HepG2 (cell line): ENCODE measurements at regions not wholly inside any gene's neighbourhood (a gene's known extent, or its start where the extent isn't known, plus 50 kb on each side); places are given as distances from the start of the nearest gene placed in this dataset.

ENCODE experiments used
- FOSL2 ChIP-seq: sonication (generic); formaldehyde crosslinking; IDR thresholded peaks from 2 replicates; pipeline ENCODE4 v1.4.0; 2020; ENCODE audit warnings: missing genetic modification reagents
- GMEB2 ChIP-seq: IDR thresholded peaks from 2 replicates; pipeline ENCODE4 v1.6.1; 2016; ENCODE audit warnings: missing biosample characterization, missing genetic modification reagents, low read depth
- KLF11 ChIP-seq: IDR thresholded peaks from 2 replicates; pipeline ENCODE4 v1.6.1; 2016; ENCODE audit warnings: missing compliant biosample characterization
- MBNL3 ChIP-seq: fragments of 250-450 bp; sonication (Bioruptor Pico); conservative IDR thresholded peaks from 2 replicates; pipeline ENCODE4 v1.8.0; 2022; ENCODE audit warnings: mild to moderate bottlenecking, inconsistent platforms
- MIXL1 ChIP-seq: IDR thresholded peaks from 2 replicates; pipeline ENCODE4 v1.6.1; 2016
- MXD3 ChIP-seq: IDR thresholded peaks from 2 replicates; pipeline ENCODE4 v1.6.1; 2016; ENCODE audit warnings: mild to moderate bottlenecking, missing biosample characterization, missing genetic modification reagents
- NFATC3 ChIP-seq: sonication (generic); formaldehyde crosslinking; IDR thresholded peaks from 2 replicates; pipeline ENCODE4 v1.5.1; 2020; ENCODE audit warnings: mild to moderate bottlenecking, missing genetic modification reagents
- PATZ1 ChIP-seq: sonication (generic); formaldehyde crosslinking; IDR thresholded peaks from 2 replicates; pipeline ENCODE4 v1.4.0; 2020; ENCODE audit warnings: missing genetic modification reagents
- PHF8 ChIP-seq: sonication (generic); formaldehyde crosslinking; IDR thresholded peaks from 2 replicates; pipeline ENCODE4 v1.5.0; 2020; ENCODE audit warnings: missing genetic modification reagents
- PRDM4 ChIP-seq: sonication (generic); formaldehyde crosslinking; IDR thresholded peaks from 2 replicates; pipeline ENCODE4 v1.9.0; 2021; ENCODE audit warnings: missing genetic modification reagents, borderline replicate concordance
- PRPF4 ChIP-seq: fragments of 200-400 bp; formaldehyde crosslinking; IDR thresholded peaks from 2 replicates; pipeline ENCODE4 v1.6.1; 2016; ENCODE audit warnings: low read length, low read depth; ENCODE audit not compliant: poor library complexity, severe bottlenecking
- SAFB2 ChIP-seq: sonication (generic); formaldehyde crosslinking; IDR thresholded peaks from 2 replicates; pipeline ENCODE4 v1.5.1; 2020; ENCODE audit warnings: missing genetic modification reagents, low read depth, mild to moderate bottlenecking, borderline replicate concordance
- STAG1 ChIP-seq: sonication (generic); formaldehyde crosslinking; IDR thresholded peaks from 2 replicates; pipeline ENCODE4 v1.4.0; 2020; ENCODE audit warnings: missing genetic modification reagents
- TARDBP ChIP-seq: sonication (generic); formaldehyde crosslinking; IDR thresholded peaks from 2 replicates; pipeline ENCODE4 v1.8.0; 2022; ENCODE audit warnings: mild to moderate bottlenecking, missing genetic modification reagents
- TMF1 ChIP-seq: sonication (generic); formaldehyde crosslinking; IDR thresholded peaks from 2 replicates; pipeline ENCODE4 v1.8.1; 2022; ENCODE audit warnings: low read depth, missing genetic modification reagents
- UBTF ChIP-seq: sonication (generic); formaldehyde crosslinking; IDR thresholded peaks from 2 replicates; pipeline ENCODE4 v1.4.0; 2020; ENCODE audit warnings: mild to moderate bottlenecking, missing genetic modification reagents
- ZBTB44 ChIP-seq: sonication (generic); formaldehyde crosslinking; IDR thresholded peaks from 2 replicates; pipeline ENCODE4 v1.4.0; 2020; ENCODE audit warnings: missing genetic modification reagents
- ZNF431 ChIP-seq: sonication (generic); formaldehyde crosslinking; IDR thresholded peaks from 2 replicates; pipeline ENCODE4 v1.9.0; 2022; ENCODE audit warnings: missing genetic modification reagents, low read depth, mild to moderate bottlenecking, borderline replicate concordance
- ZNF549 ChIP-seq: sonication (generic); formaldehyde crosslinking; IDR thresholded peaks from 2 replicates; pipeline ENCODE4 v1.5.0; 2020; ENCODE audit warnings: missing genetic modification reagents
- ZNF558 ChIP-seq: sonication (generic); formaldehyde crosslinking; IDR thresholded peaks from 2 replicates; pipeline ENCODE4 v1.9.0; 2022; ENCODE audit warnings: mild to moderate bottlenecking, missing genetic modification reagents, borderline replicate concordance
- ZNF776 ChIP-seq: sonication (generic); formaldehyde crosslinking; IDR thresholded peaks from 2 replicates; pipeline ENCODE4 v1.4.0; 2020; ENCODE audit warnings: mild to moderate bottlenecking, missing genetic modification reagents

GRCh38 chr15:88388686-88389085, 78.5 kb downstream of the MRPL46 start (continued):
- TF ChIP-seq GMEB2 (no peak), PATZ1 (CRISPR knock-in tag) (peak; percentile 99), FOSL2 (CRISPR knock-in tag) (peak; percentile 25), TARDBP (CRISPR knock-in tag) (peak; percentile 73), ZNF431 (CRISPR knock-in tag) (no peak), ZBTB44 (CRISPR knock-in tag) (no peak), MBNL3 (no peak), ZNF549 (CRISPR knock-in tag) (no peak), PRPF4 (no peak), ZNF558 (CRISPR knock-in tag) (no peak), MIXL1 (CRISPR knock-in tag) (peak; percentile 37; the same call in 1 of the 2 replicates), MXD3 (CRISPR knock-in tag) (no peak), PHF8 (CRISPR knock-in tag) (0 out of 2 replicates have a peak, but pooled peaks have one; percentile 8), KLF11 (CRISPR knock-in tag) (no peak), PRDM4 (no peak), SAFB2 (no peak), NFATC3 (no peak), UBTF (CRISPR knock-in tag) (no peak), TMF1 (CRISPR knock-in tag) (no peak), STAG1 (CRISPR knock-in tag) (no peak; the same call in 1 of the 2 replicates), ZNF776 (no peak)
